GM21360 (cell line): ENCODE measurements at regions not wholly inside any gene's neighbourhood (a gene's known extent, or its start where the extent isn't known, plus 50 kb on each side); places are given as distances from the start of the nearest gene placed in this dataset.

Experiments
- ATAC-seq: cut with Tn5 transposase; IDR thresholded peaks from one replicate; pipeline ENCODE4 v1.9.1; 2021; ENCODE audit warnings: mild to moderate bottlenecking, moderate library complexity; ENCODE audit not compliant: unreplicated experiment

GRCh38 chr2:105150231-105150630, 91.3 kb upstream of the GPR45 start:
- ATAC-seq = no peak

- no peak for ATAC-seq
Observed at GRCh38 chr2:105154119-105154818, 87.3 kb upstream of the GPR45 start.

DNA sequence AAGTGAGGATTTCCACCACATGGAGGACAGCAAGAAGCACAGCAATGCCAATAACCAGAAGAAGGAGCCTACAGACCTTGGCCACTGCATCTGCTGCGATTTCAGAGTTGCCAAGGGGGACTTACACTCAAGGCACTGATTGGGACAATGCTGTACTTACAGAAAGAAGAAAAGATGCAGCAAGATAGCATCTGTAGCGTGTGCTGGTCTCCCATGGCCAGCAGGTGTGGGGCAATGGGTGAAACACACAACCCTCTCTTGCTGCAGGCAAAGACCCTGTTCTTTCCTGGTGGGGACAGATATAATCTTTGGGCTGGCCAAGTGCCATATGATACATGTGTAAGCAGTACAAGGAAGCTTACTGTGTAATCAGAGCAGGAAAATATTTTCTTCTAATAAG, 85.4 kb upstream of the GPR45 start:
- no peak for ATAC-seq

DNA sequence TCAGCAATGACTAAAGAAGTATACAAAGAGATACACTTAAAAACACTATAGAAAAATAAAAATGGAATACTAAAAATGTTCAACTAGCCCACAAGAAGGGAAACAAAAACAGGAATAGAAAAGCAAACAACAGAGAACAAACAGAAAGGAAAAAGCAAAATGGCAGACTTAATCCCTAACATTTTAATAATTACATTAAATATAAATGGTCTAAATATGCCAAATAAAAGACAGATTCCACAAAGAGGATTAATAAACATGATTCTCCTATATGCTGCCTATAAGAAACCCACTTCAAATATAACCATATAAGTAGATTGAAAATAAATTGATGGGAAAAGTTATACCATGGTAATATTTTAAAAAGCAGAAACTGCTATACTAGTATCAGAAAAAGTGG, 83.5 kb upstream of the GPR45 start:
- no peak for ATAC-seq

DNA sequence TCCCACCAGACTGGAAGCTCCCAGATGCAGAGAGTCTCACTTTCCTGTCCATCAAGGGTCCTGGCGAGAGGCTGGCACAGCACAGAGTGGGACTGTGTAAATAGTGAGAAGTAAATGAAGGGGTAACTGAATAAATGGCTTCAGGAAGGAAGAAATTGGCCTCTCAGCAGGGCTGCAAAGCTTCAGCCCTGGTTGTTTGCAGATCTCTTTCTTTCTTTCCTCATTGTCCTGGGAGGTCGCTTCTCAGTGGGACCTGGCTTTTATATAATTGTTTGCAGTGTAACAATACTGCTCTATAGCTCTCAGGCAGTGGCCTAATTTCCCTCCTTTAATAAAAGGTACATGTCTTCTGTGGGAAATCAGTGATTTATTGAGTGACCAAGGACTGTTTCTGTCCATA, 74.9 kb upstream of the GPR45 start:
- ATAC-seq = no peak

GRCh38 chr2:105168543-105168942, 73.0 kb upstream of the GPR45 start:
- ATAC-seq = no peak

DNA sequence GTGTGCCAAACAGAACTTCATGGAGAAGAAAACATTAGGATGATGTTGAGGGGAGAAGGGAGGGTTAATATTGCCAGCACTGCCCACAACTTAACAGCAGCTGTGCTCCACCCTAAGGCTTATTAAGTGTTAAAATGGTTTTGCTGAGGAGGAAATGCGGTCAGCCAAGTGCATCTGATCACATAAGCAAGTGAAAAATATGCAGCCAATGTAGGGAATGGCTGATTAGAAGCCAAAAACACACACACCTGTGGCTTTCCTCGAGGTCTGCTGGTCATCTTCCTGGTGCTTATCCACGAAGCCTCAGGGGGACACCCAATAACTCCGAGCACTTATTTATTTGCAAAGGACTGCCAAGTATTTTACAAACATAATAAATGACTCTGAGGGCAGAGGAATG, 66.3 kb upstream of the GPR45 start:
- ATAC-seq = no peak

DNA sequence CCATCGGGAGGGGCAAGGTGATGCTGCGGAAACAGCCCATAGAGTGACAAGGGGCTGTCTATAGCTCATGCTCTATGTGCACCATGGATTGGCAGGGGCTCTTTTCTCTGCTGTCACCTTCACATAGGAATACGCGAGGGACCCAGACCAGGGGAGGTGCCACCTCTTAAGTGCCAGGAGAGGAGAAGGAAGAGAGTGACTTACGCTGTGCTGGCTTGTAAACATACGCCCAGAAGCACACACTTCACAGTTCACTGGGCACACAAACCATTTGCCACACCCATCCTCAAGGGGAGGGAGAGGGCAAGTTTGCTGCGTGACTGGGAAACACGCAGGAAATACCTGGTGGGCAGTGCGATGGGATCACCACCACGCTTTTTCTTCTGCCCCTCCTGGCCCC, 65.1 kb upstream of the GPR45 start:
- no peak for ATAC-seq

GRCh38 chr2:105177008-105177407, 64.5 kb upstream of the GPR45 start:
- no peak for ATAC-seq

DNA sequence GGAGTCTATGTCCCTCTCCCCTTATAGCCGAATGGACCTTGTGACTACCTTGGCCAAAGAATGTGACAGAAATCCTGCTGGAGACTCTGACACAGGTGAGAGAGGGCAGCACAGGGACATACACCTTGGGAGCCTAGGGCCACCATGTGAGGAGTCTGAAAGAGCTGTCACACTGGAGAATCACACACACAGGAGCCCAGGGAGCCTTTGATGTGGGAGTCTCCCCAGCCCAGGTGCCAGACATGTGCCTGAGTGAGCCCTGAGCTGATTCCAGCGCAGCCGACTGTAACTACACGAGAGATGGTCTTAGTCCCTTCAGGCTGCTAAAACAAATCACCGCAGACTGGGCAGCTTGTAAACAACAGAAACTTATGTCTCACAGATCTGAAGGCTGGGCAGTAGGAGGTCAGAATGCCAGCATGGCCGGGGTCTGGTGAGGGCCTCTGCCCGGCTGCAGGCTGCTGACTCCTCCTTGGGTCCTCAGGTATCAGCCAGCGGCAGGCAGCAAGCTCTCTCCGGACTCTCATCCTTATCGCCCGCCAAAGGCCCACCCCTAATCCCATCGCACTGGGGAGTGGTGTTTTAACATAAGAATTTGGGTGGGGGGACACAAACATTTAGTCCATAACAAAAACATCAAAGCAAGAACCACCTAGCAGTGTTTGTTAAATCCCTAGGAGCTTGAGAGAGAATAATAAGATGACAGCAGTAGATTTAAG, 63.8 kb upstream of the GPR45 start:
- ATAC-seq = no peak

GRCh38 chr2:105179469-105180372, 61.8 kb upstream of the GPR45 start:
- no peak for ATAC-seq

DNA sequence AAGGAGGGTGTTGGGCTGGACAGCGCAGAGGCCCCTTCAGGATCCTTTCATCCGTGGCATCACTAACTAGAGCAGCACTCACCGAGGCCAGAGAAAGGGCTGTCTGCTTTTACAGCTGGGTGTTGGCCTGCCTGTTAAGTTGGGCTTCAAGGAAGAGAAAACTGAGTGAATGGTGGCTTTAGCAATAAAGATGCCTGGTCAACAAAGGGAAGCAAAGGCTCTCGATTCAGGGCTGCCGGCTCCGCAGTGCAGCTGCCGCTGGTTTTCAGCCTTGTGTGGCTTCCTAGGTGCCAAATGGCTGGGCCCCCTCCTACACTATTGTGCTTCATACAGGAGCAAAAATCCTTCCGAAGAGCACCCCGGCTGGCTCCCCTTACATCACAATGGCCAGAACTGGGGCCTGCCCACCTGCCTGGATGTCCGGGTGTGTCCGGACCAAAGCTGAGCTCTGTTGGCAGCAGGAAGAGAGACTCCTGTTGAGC, 61.0 kb upstream of the GPR45 start:
- ATAC-seq = no peak

GRCh38 chr2:105181282-105181681, 60.3 kb upstream of the GPR45 start:
- no peak for ATAC-seq

- peak; percentile 74 for ATAC-seq
Observed at GRCh38 chr2:105183555-105184323, 57.8 kb upstream of the GPR45 start.

DNA sequence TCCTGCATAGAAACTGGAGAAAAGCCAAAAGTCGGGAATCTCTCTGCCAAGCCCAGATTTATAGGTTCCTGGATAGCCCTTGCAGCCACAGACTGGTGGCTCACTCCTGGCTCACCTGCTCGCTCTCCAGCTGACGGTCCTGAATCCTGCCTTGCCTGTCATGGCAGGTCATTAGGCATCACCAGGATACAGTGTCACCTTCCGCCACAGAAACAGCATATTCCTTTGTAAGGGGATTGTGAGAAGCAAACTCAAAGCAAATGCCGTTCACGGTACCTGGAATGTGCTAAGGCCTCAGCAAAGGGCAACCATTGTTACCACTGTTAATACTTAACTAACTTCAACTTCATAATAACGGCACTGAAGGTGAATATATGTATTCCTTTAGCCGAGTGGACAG, 57.1 kb upstream of the GPR45 start:
- no peak for ATAC-seq

DNA sequence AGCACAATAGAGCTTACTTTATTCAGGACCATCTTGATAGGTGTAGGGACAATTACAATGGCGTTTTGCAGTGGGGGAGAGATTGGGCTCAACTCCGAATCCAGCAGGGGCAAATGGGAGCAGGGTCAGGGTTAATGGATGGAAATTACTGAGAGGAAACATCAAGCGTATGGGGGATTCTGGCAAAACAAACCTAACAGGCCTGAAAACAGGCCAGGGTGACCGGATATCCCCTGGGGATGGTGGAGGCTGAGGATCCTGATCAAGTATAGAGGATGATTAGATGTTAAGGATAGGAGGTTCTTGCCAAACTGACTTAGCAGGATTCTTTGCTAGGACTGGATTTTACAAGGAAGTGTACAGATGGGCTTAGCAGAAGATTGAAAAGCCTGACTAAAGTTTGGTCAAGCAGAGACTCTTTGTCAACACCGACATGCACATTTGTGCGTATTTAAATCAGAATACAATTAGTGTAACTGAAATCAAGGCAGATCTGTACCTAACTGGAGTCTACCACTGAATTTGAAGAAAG, 54.5 kb upstream of the GPR45 start:
- no peak for ATAC-seq

DNA sequence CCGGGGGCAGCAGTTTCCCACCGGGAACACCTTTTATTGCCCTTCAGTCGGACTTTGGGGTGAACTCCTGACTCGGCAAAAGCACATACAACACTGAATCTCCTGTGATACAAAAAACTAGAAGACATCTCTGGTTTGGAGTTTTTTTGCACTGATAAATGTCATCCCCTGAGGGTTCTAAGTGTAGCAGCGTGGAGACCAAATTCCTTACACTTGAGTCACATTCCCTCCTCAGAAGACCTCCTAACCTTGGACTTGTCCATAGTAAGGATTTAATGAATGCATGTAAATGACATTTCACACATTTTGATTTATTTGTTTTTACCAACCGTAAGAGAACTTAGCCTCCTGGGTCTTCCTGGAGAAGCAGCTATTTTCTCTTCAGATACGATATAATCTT, 54.0 kb upstream of the GPR45 start:
- ATAC-seq = no peak

GRCh38 chr2:105188343-105188742, 53.2 kb upstream of the GPR45 start:
- peak; percentile 56 for ATAC-seq
